HG03442 (cell line): ENCODE measurements at regions not wholly inside any gene's neighbourhood (a gene's known extent, or its start where the extent isn't known, plus 50 kb on each side); places are given as distances from the start of the nearest gene placed in this dataset.
"Not testable (repeated sequence)": the region's sequence is repeated elsewhere in the genome, so short reads cannot be mapped to it uniquely, and the experiment has no call there.

Experiments used
- ATAC-seq: cut with Tn5 transposase; IDR thresholded peaks from one replicate; pipeline ENCODE4 v1.9.1; 2021; ENCODE audit warnings: mild to moderate bottlenecking, moderate library complexity; ENCODE audit not compliant: unreplicated experiment

- not testable (repeated sequence) for ATAC-seq
Observed at GRCh38 chr10:30703446-30703845, 73.9 kb upstream of the LYZL2 start.

- ATAC-seq = no peak
Observed at GRCh38 chr10:30702860-30703259, 73.3 kb upstream of the LYZL2 start.

DNA sequence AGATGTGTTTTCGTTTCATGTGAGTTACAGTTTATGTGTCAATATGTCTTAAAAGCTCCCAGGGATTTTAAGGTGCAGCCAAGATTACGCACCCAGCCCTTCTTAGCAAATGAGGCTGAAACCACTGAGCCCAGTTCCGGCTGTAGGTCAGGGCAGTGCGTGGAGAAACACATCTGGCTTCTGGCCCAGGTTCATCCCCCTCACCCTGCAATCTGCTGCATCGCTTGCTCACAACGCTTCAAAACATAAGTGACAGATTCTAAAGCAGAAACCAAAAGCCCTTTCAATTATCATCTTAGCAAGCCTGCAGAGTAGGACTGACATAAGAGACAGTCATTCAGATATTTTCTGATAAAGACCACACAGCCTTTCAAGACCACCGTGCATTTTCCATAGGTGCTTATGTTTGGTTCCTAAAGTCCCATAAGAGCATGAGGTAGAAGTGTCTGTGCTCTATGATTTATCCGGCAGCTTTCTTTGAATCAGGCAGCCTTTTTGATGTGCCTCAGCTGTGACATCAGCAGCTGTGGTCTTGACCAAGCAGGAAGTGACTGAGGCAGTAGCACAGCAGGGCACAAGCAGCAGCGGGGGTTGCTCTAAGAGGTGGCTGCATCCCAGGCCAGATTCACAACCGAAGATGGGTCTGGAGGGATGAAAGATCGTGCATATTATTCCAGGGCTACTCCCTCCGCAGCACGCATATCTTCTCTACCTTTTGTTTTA lies 72.1 kb upstream of the LYZL2 start:
- ATAC-seq = peak; percentile 63

DNA sequence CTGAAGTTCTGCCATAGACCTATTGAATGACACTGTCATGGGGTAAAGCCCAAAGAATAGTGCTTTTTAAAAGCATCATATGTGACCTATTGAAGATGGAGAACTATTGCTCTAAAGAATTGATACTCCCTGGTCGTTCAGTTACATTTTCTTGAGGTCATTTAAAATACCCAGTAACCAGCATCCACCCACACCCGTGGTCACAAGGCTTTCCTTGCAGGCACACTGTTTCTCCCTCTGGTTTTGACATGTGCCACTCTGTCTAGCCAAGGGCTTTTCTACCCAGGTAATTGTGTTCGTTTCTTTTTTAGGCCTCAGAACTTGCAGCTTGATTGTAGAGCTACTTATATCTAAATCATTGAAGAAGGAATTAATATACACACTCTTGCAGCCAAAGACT lies 68.3 kb upstream of the LYZL2 start:
- ATAC-seq = no peak

- ATAC-seq = not testable (repeated sequence)
Observed at GRCh38 chr10:30697221-30697620, 67.7 kb upstream of the LYZL2 start.

DNA sequence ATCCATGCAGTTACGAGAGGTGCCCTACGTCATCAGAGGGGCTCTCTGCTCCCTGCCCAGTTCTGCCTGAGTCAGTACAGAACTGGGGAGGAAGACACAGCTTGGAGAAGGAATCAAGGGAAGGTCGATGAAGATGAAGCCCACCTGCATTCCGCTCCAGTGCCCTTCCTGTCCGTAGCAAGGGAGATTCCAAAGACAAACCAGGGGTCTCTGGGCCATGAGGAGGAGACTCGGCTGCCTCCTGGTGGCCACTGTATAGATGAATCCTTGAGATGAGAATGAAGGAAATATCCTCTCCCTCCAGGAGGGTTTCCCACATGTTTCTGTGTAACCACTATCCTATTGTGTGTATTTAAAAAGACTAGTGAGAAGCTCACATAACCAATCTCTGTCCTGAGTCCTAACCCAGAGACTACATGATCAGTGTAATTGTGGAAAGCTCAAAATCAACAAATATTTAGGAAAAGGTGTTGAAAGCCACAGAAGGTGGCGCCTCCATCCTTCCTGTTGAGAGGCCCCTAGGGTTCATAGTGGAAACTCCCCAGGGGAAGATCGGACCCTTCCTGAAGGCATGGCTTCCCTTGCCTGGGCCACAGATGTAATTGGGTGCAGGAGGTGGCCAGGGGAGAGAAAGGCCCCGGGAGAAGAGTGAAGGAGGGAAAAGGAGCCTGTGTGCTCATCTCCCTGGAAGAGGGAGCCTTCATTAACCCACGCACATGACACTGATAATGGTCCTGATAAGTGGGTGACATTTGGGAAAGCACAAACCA lies 67.0 kb upstream of the LYZL2 start:
- not testable (repeated sequence) for ATAC-seq

DNA sequence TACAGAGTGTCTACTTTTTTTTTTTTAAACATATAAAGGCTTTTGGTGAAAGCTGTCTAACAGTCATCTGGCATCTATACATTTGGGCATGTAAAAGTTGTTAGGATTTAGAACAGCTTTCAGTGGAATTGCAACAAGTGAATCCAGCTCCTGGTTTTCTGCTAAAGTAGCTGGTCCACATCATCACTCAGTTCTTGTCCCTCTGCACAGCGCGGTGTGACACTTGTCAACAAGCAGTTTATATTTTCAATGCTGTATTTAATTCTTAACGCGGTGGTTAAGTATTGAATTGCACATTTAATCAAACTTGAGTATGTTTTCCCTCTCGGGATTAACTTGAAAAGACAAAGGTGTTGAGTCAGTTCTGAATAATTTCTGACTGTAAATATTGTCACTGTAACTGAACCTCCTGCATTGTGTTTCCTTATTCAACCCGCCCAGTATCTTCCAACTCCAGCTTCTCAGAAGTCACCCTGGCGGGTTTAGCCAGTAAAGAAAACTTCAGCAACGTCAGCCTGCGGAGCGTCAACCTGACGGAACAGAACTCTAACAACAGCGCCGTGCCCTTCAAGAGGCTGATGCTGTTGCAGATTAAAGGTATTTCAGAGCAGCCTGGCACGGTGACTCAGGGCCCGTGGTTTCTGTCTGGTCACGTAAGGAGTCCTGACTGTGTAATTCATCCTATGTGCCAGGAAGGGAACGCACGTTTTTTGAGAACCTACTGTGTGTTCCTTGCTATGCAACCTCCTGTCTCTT lies 66.1 kb upstream of the LYZL2 start:
- ATAC-seq = not testable (repeated sequence)

GRCh38 chr10:30694518-30695228 lies 65.1 kb upstream of the LYZL2 start:
- ATAC-seq = no peak

- ATAC-seq = no peak
Observed at GRCh38 chr10:30691639-30692015, 62.1 kb upstream of the LYZL2 start.

GRCh38 chr10:30690948-30691638 lies 61.5 kb upstream of the LYZL2 start:
- not testable (repeated sequence) for ATAC-seq

DNA sequence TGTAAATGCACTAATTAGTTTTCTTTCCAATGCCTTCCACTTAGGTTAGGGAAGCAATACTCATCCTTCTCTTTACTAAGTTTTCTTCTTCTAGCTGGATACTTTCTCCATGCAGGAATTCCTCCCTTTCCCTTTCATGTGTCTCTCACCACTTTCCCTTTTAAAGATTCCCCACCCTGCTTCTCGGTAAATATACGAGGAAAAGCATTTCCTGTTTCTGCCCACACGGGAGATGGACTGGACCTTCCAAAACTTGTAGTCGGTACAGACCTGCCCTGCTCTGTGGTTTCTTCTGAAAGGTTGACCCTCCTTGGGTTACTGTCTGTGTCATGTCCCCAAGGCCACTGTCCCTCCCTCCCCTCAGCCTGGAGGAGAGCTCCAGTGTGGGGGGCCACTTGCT lies 58.9 kb upstream of the LYZL2 start:
- no peak for ATAC-seq

DNA sequence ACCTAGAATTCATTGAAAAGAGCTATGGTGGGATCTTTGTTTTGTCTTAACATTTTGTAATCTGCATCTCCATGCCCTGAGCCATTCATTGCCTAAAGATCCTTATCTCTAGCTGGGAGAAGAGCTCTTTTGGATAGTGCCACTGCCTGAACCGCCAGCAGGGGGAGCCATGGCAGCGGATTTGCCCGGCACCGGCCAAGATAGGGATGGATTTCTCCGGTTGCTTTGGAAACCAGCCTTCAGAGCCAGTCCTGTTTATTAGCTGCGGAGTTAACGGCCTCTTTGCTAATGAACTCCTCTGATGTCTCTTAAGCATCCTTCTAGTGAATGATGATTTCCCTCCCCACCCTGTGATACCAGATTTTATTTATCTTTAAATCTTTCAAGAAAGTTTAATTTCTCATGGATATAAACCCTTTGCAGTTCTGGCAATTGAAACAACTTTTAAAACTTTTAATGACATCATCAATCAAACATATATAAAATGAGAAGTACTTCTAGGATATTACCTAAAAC lies 58.2 kb upstream of the LYZL2 start:
- no peak for ATAC-seq

- no peak for ATAC-seq
Observed at GRCh38 chr10:30686708-30687107, 57.2 kb upstream of the LYZL2 start.

DNA sequence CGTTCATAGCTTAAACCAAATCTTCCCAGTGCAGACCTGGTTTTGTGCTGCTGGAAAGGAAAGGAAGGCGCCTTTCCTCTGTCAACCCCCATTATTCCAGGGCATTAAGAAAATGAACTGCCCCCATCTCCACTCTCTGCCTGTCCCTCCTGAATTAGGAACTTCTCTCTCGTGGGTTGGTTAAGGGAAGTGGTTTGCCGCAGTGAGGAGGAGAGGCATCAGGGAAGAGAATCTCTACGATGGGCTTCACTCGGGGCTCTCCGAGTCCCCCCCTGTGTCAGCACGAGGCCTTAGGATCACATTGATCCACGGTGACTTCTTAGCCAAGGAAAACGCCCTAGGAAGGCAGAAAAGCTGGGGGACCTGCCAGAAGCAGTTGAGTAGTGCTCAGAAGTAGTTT lies 53.9 kb upstream of the LYZL2 start:
- no peak for ATAC-seq

GRCh38 chr10:30682377-30683199 lies 53.0 kb upstream of the LYZL2 start:
- ATAC-seq = not testable (repeated sequence)

DNA sequence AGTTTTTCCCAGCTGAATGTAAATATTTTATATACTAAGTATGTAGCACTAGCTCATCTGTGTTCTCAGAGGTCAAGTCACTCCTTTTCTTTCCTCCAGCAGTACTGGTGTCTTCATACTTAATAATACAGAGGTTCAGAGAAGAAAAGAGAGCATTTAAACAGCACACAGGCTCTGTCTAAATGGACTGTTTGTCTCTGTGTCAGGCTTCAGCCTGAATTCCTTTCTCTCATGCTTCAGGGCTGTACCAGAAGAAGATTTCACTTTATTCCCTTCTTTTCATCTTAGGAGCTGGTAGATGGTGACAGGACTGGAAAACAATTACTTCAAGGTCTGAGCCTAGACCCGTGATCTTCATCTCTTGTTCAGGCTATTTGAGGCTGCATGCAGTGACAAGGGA lies 51.4 kb upstream of the LYZL2 start:
- ATAC-seq = no peak
